Breast epithelium (tissue), 4 donors: ENCODE measurements at regions not wholly inside any gene's neighbourhood (a gene's known extent, or its start where the extent isn't known, plus 50 kb on each side); places are given as distances from the start of the nearest gene placed in this dataset.

Source experiments
- DNase-seq, 2 donors: peaks; one replicate each; pipeline ENCODE4 v3.0.0-alpha.2; 2019; ENCODE audit warnings: low spot score in 2 of 2
- H3K27ac ChIP-seq, 2 donors: fragments of 200-600 bp; sonication (generic) in 1 of 2; one replicate each; pipeline ENCODE4 v1.5.1; 2016 to 2019; ENCODE audit warnings: mild to moderate bottlenecking in 1 of 2
- H3K27me3 ChIP-seq, 2 donors: fragments of 200-600 bp; sonication (generic) in 1 of 2; one replicate each; pipeline versions ENCODE4 v1.5.1 to v1.6.0; 2017 to 2019; ENCODE audit warnings: control low read depth in 1 of 2, mild to moderate bottlenecking in 1 of 2
- H3K36me3 ChIP-seq: fragments of 200-600 bp; one replicate; pipeline ENCODE4 v1.5.1; 2019
- H3K4me1 ChIP-seq, 2 donors: fragments of 200-600 bp; sonication (generic); one replicate each; pipeline ENCODE4 v1.5.1; 2016 to 2019; ENCODE audit warnings: control low read depth in 1 of 2
- H3K4me3 ChIP-seq, 3 donors: fragments of 200-600 bp; sonication (generic); 1 replicate in 2 of 3; 2 replicates in 1 of 3; pipeline ENCODE4 v1.5.1; 2016 to 2019; ENCODE audit warnings: mild to moderate bottlenecking in 3 of 3, moderate library complexity in 2 of 3
- H3K9me3 ChIP-seq, 2 donors: fragments of 200-600 bp; sonication (generic) in 1 of 2; one replicate each; pipeline ENCODE4 v1.5.1; 2016 to 2019; ENCODE audit warnings: control low read depth in 1 of 2
- CTCF ChIP-seq, 3 donors: fragments of 450-650 bp; IDR thresholded peaks; one replicate each; pipeline ENCODE4 v1.5.1; 2016 to 2017; ENCODE audit warnings: antibody characterized with exemption in 3 of 3, mild to moderate bottlenecking in 3 of 3, moderate library complexity in 3 of 3
- POLR2A ChIP-seq: fragments of 450-650 bp; IDR thresholded peaks from one replicate; pipeline ENCODE4 v1.6.1; 2016; ENCODE audit warnings: antibody characterized with exemption, mild to moderate bottlenecking, moderate library complexity
- POLR2AphosphoS5 ChIP-seq, 3 donors: sonication (generic); formaldehyde crosslinking; IDR thresholded peaks; one replicate each; pipeline ENCODE4 v1.6.1; 2017; ENCODE audit warnings: antibody characterized with exemption in 3 of 3
- intact Hi-C: fragments of 100-400 bp; cut with DNase I; formaldehyde crosslinking; loops from one replicate; pipeline ENCODE4 v1.15.1; 2023; ENCODE audit warnings: low total_unique reads

- Histone ChIP-seq H3K4me3 (no peak overlapping the region), H3K36me3 (no peaks in the 10 kb centered on the region), H3K9me3 (peaks cover 0 to 8% of the 10 kb centered on the region in 2 donors), H3K27ac (no peak overlapping the region), H3K27me3 (no peaks in the 10 kb centered on the region), H3K4me1 (no peaks in the 10 kb centered on the region)
- intact Hi-C loops: no loop called here
- TF ChIP-seq POLR2AphosphoS5 (IDR thresholded peaks at IDR 0.05) (no peak), CTCF (IDR thresholded peaks at IDR 0.05) (no peak), POLR2A (no peak)
- DNase-seq: no peak
Observed at GRCh38 chr3:104510131-104510849, 856.4 kb upstream of the ALCAM start.

- Histone ChIP-seq H3K27ac (no peak overlapping the region), H3K9me3 (peaks cover 0 to 8% of the 10 kb centered on the region in 2 donors), H3K36me3 (no peaks in the 10 kb centered on the region), H3K4me1 (no peaks in the 10 kb centered on the region), H3K27me3 (no peaks in the 10 kb centered on the region), H3K4me3 (no peak overlapping the region)
- intact Hi-C loops: no loop called here
- no peak for DNase-seq
- TF ChIP-seq POLR2AphosphoS5 (IDR thresholded peaks at IDR 0.05): no peak
- no peak for TF ChIP-seq CTCF (IDR thresholded peaks at IDR 0.05)
- no peak for TF ChIP-seq POLR2A
Observed at GRCh38 chr3:104514371-104514770, 852.3 kb upstream of the ALCAM start.

GRCh38 chr3:104514776-104515175 is 851.9 kb upstream of the ALCAM start:
- no peaks in the 10 kb centered on the region for H3K4me1 ChIP-seq
- no peak for TF ChIP-seq POLR2A
- no peak for TF ChIP-seq POLR2AphosphoS5 (IDR thresholded peaks at IDR 0.05)
- TF ChIP-seq CTCF (IDR thresholded peaks at IDR 0.05): no peak

GRCh38 chr3:104519068-104519467 is 847.6 kb upstream of the ALCAM start:
- peaks cover 0 to 2% of the 10 kb centered on the region in 2 donors for H3K9me3 ChIP-seq
- H3K4me1 ChIP-seq: no peaks in the 10 kb centered on the region
- no peak overlapping the region for H3K27ac ChIP-seq
- no peak overlapping the region for H3K4me3 ChIP-seq
- intact Hi-C loops: no loop called here
- no peaks in the 10 kb centered on the region for H3K36me3 ChIP-seq
- no peak for TF ChIP-seq POLR2A
- DNase-seq: no peak
- no peaks in the 10 kb centered on the region for H3K27me3 ChIP-seq

More at GRCh38 chr3:104514776-104515175, 851.9 kb upstream of the ALCAM start:
- Histone ChIP-seq H3K9me3 (peaks cover 0 to 8% of the 10 kb centered on the region in 2 donors), H3K36me3 (no peaks in the 10 kb centered on the region), H3K27me3 (no peaks in the 10 kb centered on the region), H3K27ac (no peak overlapping the region), H3K4me3 (no peak overlapping the region)
- intact Hi-C loops: no loop called here
- no peak for DNase-seq

- intact Hi-C loops: no loop called here
- H3K4me1 ChIP-seq: no peaks in the 10 kb centered on the region
- no peaks in the 10 kb centered on the region for H3K9me3 ChIP-seq
- no peaks in the 10 kb centered on the region for H3K27me3 ChIP-seq
- no peaks in the 10 kb centered on the region for H3K36me3 ChIP-seq
- no peak overlapping the region for H3K4me3 ChIP-seq
- DNase-seq: no peak
- no peak overlapping the region for H3K27ac ChIP-seq
- TF ChIP-seq POLR2A: no peak
- TF ChIP-seq CTCF (IDR thresholded peaks at IDR 0.05): no peak
- no peak for TF ChIP-seq POLR2AphosphoS5 (IDR thresholded peaks at IDR 0.05)
Observed at GRCh38 chr3:104519468-104520227, 847.1 kb upstream of the ALCAM start.
